ENCODE measurements at regions not wholly inside any gene's neighbourhood (a gene's known extent, or its start where the extent isn't known, plus 50 kb on each side); places are given as distances from the start of the nearest gene placed in this dataset.

- TF ChIP-seq SP7 (tag by site-specific recombination; IDR thresholded peaks at IDR 0.05) = no peak
Measured at GRCh38 chr21:30097791-30098190, 68.8 kb downstream of the CLDN17 start (continued).

- no peaks in the 10 kb centered on the region for H3K4me1 ChIP-seq (ENCODE audit: control insufficient read depth, insufficient read depth, low read length)
- TF ChIP-seq EGR2 (tag by site-specific recombination; IDR thresholded peaks at IDR 0.05; ENCODE audit: low read depth) = no peak
- no peak for TF ChIP-seq ZNF121 (tag by site-specific recombination; IDR thresholded peaks at IDR 0.05)
- no peak for TF ChIP-seq ZBTB6 (tag by site-specific recombination; IDR thresholded peaks at IDR 0.05)
- no peak for TF ChIP-seq INSM2 (tag by site-specific recombination; IDR thresholded peaks at IDR 0.05)
- TF ChIP-seq IKZF3 (tag by site-specific recombination; IDR thresholded peaks at IDR 0.05) = no peak
- TF ChIP-seq ZNF112 (tag by site-specific recombination; IDR thresholded peaks at IDR 0.05) = no peak
- TF ChIP-seq ZNF48 (tag by site-specific recombination; IDR thresholded peaks at IDR 0.05) = no peak
- no peak for TF ChIP-seq ZNF629 (tag by site-specific recombination; IDR thresholded peaks at IDR 0.05)
- no peak for TF ChIP-seq ZSCAN18 (tag by site-specific recombination; IDR thresholded peaks at IDR 0.05)
- TF ChIP-seq PRDM4 (tag by site-specific recombination; IDR thresholded peaks at IDR 0.05) = no peak
- TF ChIP-seq KLF16 (tag by site-specific recombination; IDR thresholded peaks at IDR 0.05) = no peak
- no peak for TF ChIP-seq ZBTB8A (tag by site-specific recombination; IDR thresholded peaks at IDR 0.05)
- TF ChIP-seq ZNF658 (tag by site-specific recombination; IDR thresholded peaks at IDR 0.05) = no peak
- no peak for TF ChIP-seq ZNF707 (tag by site-specific recombination; IDR thresholded peaks at IDR 0.05)
- no peak for TF ChIP-seq ZNF692 (tag by site-specific recombination; IDR thresholded peaks at IDR 0.05)
- TF ChIP-seq ZNF311 (tag by site-specific recombination; IDR thresholded peaks at IDR 0.05; ENCODE audit: borderline replicate concordance) = no peak
- TF ChIP-seq ZNF354C (tag by site-specific recombination; IDR thresholded peaks at IDR 0.05; ENCODE audit: borderline replicate concordance, low read depth) = no peak
- no peak overlapping the region for H3K27ac ChIP-seq (ENCODE audit: extremely low read depth, low read depth, low read length)
- no peaks in the 10 kb centered on the region for H3K9me3 ChIP-seq (ENCODE audit: control insufficient read depth, insufficient read depth, low read depth, low read length)
- no peaks in the 10 kb centered on the region for H3K36me3 ChIP-seq (ENCODE audit: control insufficient read depth in 2 of 2, insufficient read depth in 1 of 2, low read length in 2 of 2)
- ChIA-PET POLR2A (no interaction called here), CTCF (interaction anchor here (1.1 to 2.3 kb wide), 2 partner anchors 11 to 40 kb away, joined by 3 to 11 read pairs; no protein-coding TSS in a partner anchor)
- H3K4me3 ChIP-seq (ENCODE audit: low read depth, low read length) = no peak overlapping the region
Measured at GRCh38 chr21:30083225-30083945, 83.2 kb downstream of the CLDN17 start.
